ENCODE measurements at regions not wholly inside any gene's neighbourhood (a gene's known extent, or its start where the extent isn't known, plus 50 kb on each side); places are given as distances from the start of the nearest gene placed in this dataset.

GRCh38 chr15:98385752-98386381 is 262.5 kb upstream of the IGF1R start:
- H3K27me3 ChIP-seq, result no peaks in the 10 kb centered on the region
- H3K4me1 ChIP-seq, result peaks cover 0 to 6% (median 0%) of the 10 kb centered on the region in 3 donors
- H3K9me3 ChIP-seq, result no peaks in the 10 kb centered on the region
- WGBS, 2 donors (ENCODE audit: low coverage in 1 of 2), result 89 to 93% methylated on average over 6 to 11 of the region's 11 CpGs
- H3K36me3 ChIP-seq, result no peaks in the 10 kb centered on the region
- H3K27ac ChIP-seq, result no peak overlapping the region
- no peak overlapping the region for H3K4me3 ChIP-seq
- TF ChIP-seq POLR2AphosphoS5 (IDR thresholded peaks at IDR 0.05), result no peak
- no peak for TF ChIP-seq EP300 (IDR thresholded peaks at IDR 0.05)
- TF ChIP-seq CTCF (IDR thresholded peaks at IDR 0.05), result no peak
- no peak for ATAC-seq

- no peaks in the 10 kb centered on the region for H3K9me3 ChIP-seq
- ATAC-seq, result no peak
- no peak overlapping the region for H3K27ac ChIP-seq
- no peak for TF ChIP-seq POLR2A (IDR thresholded peaks at IDR 0.05)
- TF ChIP-seq CTCF (IDR thresholded peaks at IDR 0.05), result no peak
- no peak for TF ChIP-seq EP300 (IDR thresholded peaks at IDR 0.05)
- TF ChIP-seq POLR2AphosphoS5 (IDR thresholded peaks at IDR 0.05), result no peak
- no peaks in the 10 kb centered on the region for H3K27me3 ChIP-seq
- H3K4me3 ChIP-seq, result no peak overlapping the region
- H3K4me1 ChIP-seq, result peaks cover 0 to 6% (median 0%) of the 10 kb centered on the region in 3 donors
- H3K36me3 ChIP-seq, result no peaks in the 10 kb centered on the region
- WGBS, 2 donors (ENCODE audit: low coverage in 1 of 2), result 48 to 52% methylated on average over 4 to 5 of the region's 8 CpGs
Measured at GRCh38 chr15:98386561-98386960, 261.8 kb upstream of the IGF1R start.

GRCh38 chr15:98387866-98388265 is 260.5 kb upstream of the IGF1R start:
- no peaks in the 10 kb centered on the region for H3K36me3 ChIP-seq
- no peaks in the 10 kb centered on the region for H3K27me3 ChIP-seq
- no peak for TF ChIP-seq POLR2AphosphoS5 (IDR thresholded peaks at IDR 0.05)
- TF ChIP-seq EP300 (IDR thresholded peaks at IDR 0.05), result no peak
- no peaks in the 10 kb centered on the region for H3K9me3 ChIP-seq
- H3K27ac ChIP-seq, result no peak overlapping the region
- no peak for ATAC-seq
- H3K4me3 ChIP-seq, result no peak overlapping the region
- H3K4me1 ChIP-seq, result peaks cover 0 to 6% (median 0%) of the 10 kb centered on the region in 3 donors
- WGBS, 2 donors (ENCODE audit: low coverage in 1 of 2), result 30 to 47% methylated on average over 2 of the region's 2 CpGs

- Histone ChIP-seq H3K36me3 (no peaks in the 10 kb centered on the region), H3K9me3 (no peaks in the 10 kb centered on the region), H3K27me3 (no peaks in the 10 kb centered on the region), H3K4me3 (no peak overlapping the region), H3K4me1 (peaks cover 0 to 6% (median 0%) of the 10 kb centered on the region in 3 donors), H3K27ac (no peak overlapping the region)
- no peak for ATAC-seq
- TF ChIP-seq CTCF (IDR thresholded peaks at IDR 0.05), result no peak
- TF ChIP-seq POLR2AphosphoS5 (IDR thresholded peaks at IDR 0.05), result no peak
- TF ChIP-seq POLR2A (IDR thresholded peaks at IDR 0.05), result no peak
- TF ChIP-seq EP300 (IDR thresholded peaks at IDR 0.05), result no peak
- WGBS, 2 donors (ENCODE audit: low coverage in 1 of 2), result 55 to 70% methylated on average over 5 to 6 of the region's 7 CpGs
Measured at GRCh38 chr15:98390946-98391530, 257.3 kb upstream of the IGF1R start.

GRCh38 chr15:98391568-98391967 is 256.8 kb upstream of the IGF1R start:
- Histone ChIP-seq H3K36me3 (no peaks in the 10 kb centered on the region), H3K4me1 (peaks cover 0 to 4% (median 0%) of the 10 kb centered on the region in 3 donors), H3K27me3 (no peaks in the 10 kb centered on the region), H3K4me3 (no peak overlapping the region), H3K9me3 (no peaks in the 10 kb centered on the region), H3K27ac (no peak overlapping the region)
- no peak for ATAC-seq
- WGBS, 2 donors (ENCODE audit: low coverage in 1 of 2), result 85 to 91% methylated on average over 7 of the region's 7 CpGs
- no peak for TF ChIP-seq POLR2A (IDR thresholded peaks at IDR 0.05)

GRCh38 chr15:98393471-98393870 is 254.9 kb upstream of the IGF1R start:
- TF ChIP-seq POLR2A (IDR thresholded peaks at IDR 0.05), result no peak
- no peak for TF ChIP-seq EP300 (IDR thresholded peaks at IDR 0.05)
- no peak for TF ChIP-seq CTCF (IDR thresholded peaks at IDR 0.05)
- no peak for TF ChIP-seq POLR2AphosphoS5 (IDR thresholded peaks at IDR 0.05)
- Histone ChIP-seq H3K27me3 (no peaks in the 10 kb centered on the region), H3K4me1 (no peaks in the 10 kb centered on the region), H3K27ac (no peak overlapping the region), H3K4me3 (no peak overlapping the region), H3K9me3 (no peaks in the 10 kb centered on the region), H3K36me3 (no peaks in the 10 kb centered on the region)
- WGBS, 2 donors (ENCODE audit: low coverage in 1 of 2), result 63 to 77% methylated on average over 8 to 9 of the region's 9 CpGs
- no peak for ATAC-seq

Data from gastroesophageal sphincter (tissue), 4 donors.